Nephron (organoid): ENCODE measurements at regions not wholly inside any gene's neighbourhood (a gene's known extent, or its start where the extent isn't known, plus 50 kb on each side); places are given as distances from the start of the nearest gene placed in this dataset.

Source experiments
- H3K27ac Mint-ChIP-seq, 3 experiments: 2 replicates each; pipeline ENCODE4 v1.8.0; 2020; ENCODE audit warnings: mixed read lengths in 3 of 3, mild to moderate bottlenecking in 2 of 3, moderate library complexity in 1 of 3
- H3K27me3 Mint-ChIP-seq: 2 replicates; pipeline ENCODE4 v1.8.0; 2021; ENCODE audit warnings: low read depth, mild to moderate bottlenecking, moderate library complexity, mixed read lengths
- H3K36me3 Mint-ChIP-seq: 2 replicates; pipeline ENCODE4 v1.8.0; 2020; ENCODE audit warnings: low read depth, mixed read lengths
- H3K4me1 Mint-ChIP-seq: 2 replicates; pipeline ENCODE4 v1.8.0; 2020; ENCODE audit warnings: mixed read lengths
- H3K4me3 Mint-ChIP-seq, 3 experiments: 2 replicates each; pipeline ENCODE4 v1.8.0; 2020; ENCODE audit warnings: mild to moderate bottlenecking in 3 of 3, mixed read lengths in 3 of 3, moderate library complexity in 2 of 3
- H3K9me3 Mint-ChIP-seq: 2 replicates; pipeline ENCODE4 v1.8.0; 2020; ENCODE audit warnings: mixed read lengths
- CTCF ChIP-seq, 3 experiments: fragments of 200-600 bp; sonication (generic); IDR thresholded peaks; one replicate each; pipeline ENCODE4 v1.5.0; 2021; ENCODE audit warnings: antibody characterized with exemption in 3 of 3; ENCODE audit not compliant: unreplicated experiment in 3 of 3

GRCh38 chr10:131708225-131708880, 192.5 kb upstream of the PPP2R2D start:
- Mint-ChIP-seq H3K36me3 (peaks cover 6% of the 10 kb centered on the region), H3K27me3 (peaks cover 26% of the 10 kb centered on the region), H3K9me3 (peaks cover 11% of the 10 kb centered on the region), H3K27ac (no peak overlapping the region), H3K4me3 (no peak overlapping the region), H3K4me1 (no peaks in the 10 kb centered on the region)
- TF ChIP-seq CTCF (IDR thresholded peaks at IDR 0.05; ENCODE audit: unreplicated experiment in 3 of 3) = no peak

GRCh38 chr10:131710142-131710861, 190.5 kb upstream of the PPP2R2D start:
- Mint-ChIP-seq H3K27ac (no peak overlapping the region), H3K36me3 (peaks cover 6% of the 10 kb centered on the region), H3K9me3 (peaks cover 18% of the 10 kb centered on the region), H3K4me1 (no peaks in the 10 kb centered on the region), H3K4me3 (no peak overlapping the region), H3K27me3 (peaks cover 26% of the 10 kb centered on the region)
- no peak for TF ChIP-seq CTCF (IDR thresholded peaks at IDR 0.05; ENCODE audit: unreplicated experiment in 3 of 3)

GRCh38 chr10:131722121-131722520, 178.7 kb upstream of the PPP2R2D start:
- Mint-ChIP-seq H3K27me3 (peaks cover 19% of the 10 kb centered on the region), H3K9me3 (peaks cover 15% of the 10 kb centered on the region), H3K27ac (no peak overlapping the region), H3K4me1 (peaks cover 18% of the 10 kb centered on the region), H3K36me3 (peaks cover 3% of the 10 kb centered on the region), H3K4me3 (no peak overlapping the region)
- TF ChIP-seq CTCF (IDR thresholded peaks at IDR 0.05; ENCODE audit: unreplicated experiment in 3 of 3) = no peak

GRCh38 chr10:131722525-131723264, 178.1 kb upstream of the PPP2R2D start:
- Mint-ChIP-seq H3K36me3 (peaks cover 3% of the 10 kb centered on the region), H3K27me3 (peaks cover 19% of the 10 kb centered on the region), H3K9me3 (peaks cover 15% of the 10 kb centered on the region), H3K4me3 (no peak overlapping the region), H3K27ac (no peak overlapping the region), H3K4me1 (peaks cover 22% of the 10 kb centered on the region)
- TF ChIP-seq CTCF (IDR thresholded peaks at IDR 0.05; ENCODE audit: unreplicated experiment in 3 of 3) = no peak

DNA sequence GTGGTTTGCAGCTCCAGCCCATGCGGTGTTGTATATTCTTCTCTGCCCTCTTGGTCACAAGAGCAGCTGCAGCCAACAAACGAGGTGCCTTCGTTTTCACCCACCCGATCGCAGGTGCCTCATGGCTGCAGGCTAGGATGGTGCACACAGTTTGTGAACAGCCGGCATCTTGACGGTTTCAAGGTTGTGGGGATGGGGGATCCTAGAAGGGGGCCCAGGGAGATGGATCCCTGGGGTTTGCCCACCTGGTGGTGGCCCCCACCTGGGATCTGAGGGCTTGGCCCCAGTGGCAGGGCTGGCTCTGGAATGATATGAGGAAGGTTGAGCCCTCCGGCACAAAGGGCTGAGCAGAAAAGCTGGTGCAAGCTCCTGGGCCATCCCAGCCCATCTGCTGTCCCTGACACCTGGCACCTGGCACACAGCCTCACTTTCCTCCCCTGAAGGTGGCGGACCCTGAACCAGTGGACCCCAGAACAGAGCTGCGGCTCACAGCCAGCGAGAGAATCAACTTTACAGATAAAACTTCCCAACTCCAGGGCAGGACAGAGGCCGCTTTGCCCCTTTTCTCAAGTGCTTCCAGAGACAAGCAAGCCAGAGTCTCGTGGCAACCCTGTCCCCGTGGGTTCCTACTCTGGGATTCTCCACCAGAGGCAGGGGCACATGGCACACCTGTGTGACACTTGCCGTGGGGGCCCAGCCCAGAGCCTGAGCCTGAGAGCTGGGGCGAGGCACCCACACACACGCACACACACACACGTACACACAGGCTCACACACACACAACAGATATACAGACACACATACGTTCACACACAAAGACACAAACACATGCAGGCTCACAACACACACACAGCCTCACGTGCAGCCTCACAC, 177.3 kb upstream of the PPP2R2D start:
- H3K27ac Mint-ChIP-seq = no peak overlapping the region
- peaks cover 27% of the 10 kb centered on the region for H3K4me1 Mint-ChIP-seq
- H3K4me3 Mint-ChIP-seq = no peak overlapping the region
- peaks cover 12% of the 10 kb centered on the region for H3K9me3 Mint-ChIP-seq
- no peak for TF ChIP-seq CTCF (IDR thresholded peaks at IDR 0.05; ENCODE audit: unreplicated experiment in 3 of 3)
- H3K27me3 Mint-ChIP-seq = peaks cover 19% of the 10 kb centered on the region
- H3K36me3 Mint-ChIP-seq = peaks cover 3% of the 10 kb centered on the region
